PC-9 (cell line): ENCODE measurements at regions not wholly inside any gene's neighbourhood (a gene's known extent, or its start where the extent isn't known, plus 50 kb on each side); places are given as distances from the start of the nearest gene placed in this dataset.

ENCODE experiments used
- CTCF ChIP-seq: fragments of 200-600 bp; sonication (generic); conservative IDR thresholded peaks from 2 replicates; pipeline ENCODE4 v1.6.1; 2017; ENCODE audit warnings: mixed run types, antibody characterized with exemption, mild to moderate bottlenecking, moderate library complexity
- EZH2 ChIP-seq: fragments of 200-600 bp; sonication (generic); IDR thresholded peaks from 2 replicates; pipeline ENCODE4 v1.8.0; 2017; ENCODE audit warnings: antibody characterized with exemption, low read depth

GRCh38 chr20:51182571-51182970 is 159.7 kb upstream of the KCNG1 start:
- TF ChIP-seq CTCF (no peak), EZH2 (no peak)
